ENCODE measurements at regions not wholly inside any gene's neighbourhood (a gene's known extent, or its start where the extent isn't known, plus 50 kb on each side); places are given as distances from the start of the nearest gene placed in this dataset.

GRCh38 chr2:147015591-147015990 lies 829.2 kb upstream of the ACVR2A start:
- TF ChIP-seq CTCF (IDR thresholded peaks at IDR 0.05; ENCODE audit: low read depth, low read length), result no peak
- Histone ChIP-seq H3K27me3 (ENCODE audit: insufficient read depth, low read depth, severe bottlenecking) (no peaks in the 10 kb centered on the region), H3K4me3 (ENCODE audit: low read depth, low read length) (no peak overlapping the region), H3K36me3 (no peaks in the 10 kb centered on the region), H3K9me3 (ENCODE audit: severe bottlenecking) (no peaks in the 10 kb centered on the region), H3K27ac (no peak overlapping the region)
- DNase-seq, result no peak

GRCh38 chr2:147013696-147014392 lies 831.0 kb upstream of the ACVR2A start:
- H3K9me3 ChIP-seq (ENCODE audit: severe bottlenecking), result no peaks in the 10 kb centered on the region
- TF ChIP-seq CTCF (IDR thresholded peaks at IDR 0.05; ENCODE audit: low read depth, low read length), result no peak

GRCh38 chr2:147008481-147008880 lies 836.3 kb upstream of the ACVR2A start:
- H3K9me3 ChIP-seq (ENCODE audit: severe bottlenecking), result no peaks in the 10 kb centered on the region
- no peak for DNase-seq
- TF ChIP-seq CTCF (IDR thresholded peaks at IDR 0.05; ENCODE audit: low read depth, low read length), result no peak
- no peak overlapping the region for H3K27ac ChIP-seq
- no peaks in the 10 kb centered on the region for H3K36me3 ChIP-seq
- H3K27me3 ChIP-seq (ENCODE audit: insufficient read depth, low read depth, severe bottlenecking), result no peaks in the 10 kb centered on the region
- no peak overlapping the region for H3K4me3 ChIP-seq (ENCODE audit: low read depth, low read length)

More at GRCh38 chr2:147013696-147014392, 831.0 kb upstream of the ACVR2A start:
- no peak for DNase-seq
- no peaks in the 10 kb centered on the region for H3K27me3 ChIP-seq (ENCODE audit: insufficient read depth, low read depth, severe bottlenecking)
- no peak overlapping the region for H3K4me3 ChIP-seq (ENCODE audit: low read depth, low read length)
- no peak overlapping the region for H3K27ac ChIP-seq
- no peaks in the 10 kb centered on the region for H3K36me3 ChIP-seq

GRCh38 chr2:147006736-147007141 lies 838.1 kb upstream of the ACVR2A start:
- no peak overlapping the region for H3K27ac ChIP-seq
- TF ChIP-seq CTCF (IDR thresholded peaks at IDR 0.05; ENCODE audit: low read depth, low read length), result no peak

GRCh38 chr2:147003081-147003480 lies 841.7 kb upstream of the ACVR2A start:
- Histone ChIP-seq H3K27me3 (ENCODE audit: insufficient read depth, low read depth, severe bottlenecking) (no peaks in the 10 kb centered on the region), H3K9me3 (ENCODE audit: severe bottlenecking) (no peaks in the 10 kb centered on the region), H3K36me3 (no peaks in the 10 kb centered on the region), H3K4me3 (ENCODE audit: low read depth, low read length) (no peak overlapping the region), H3K27ac (no peak overlapping the region)
- DNase-seq, result no peak
- no peak for TF ChIP-seq CTCF (IDR thresholded peaks at IDR 0.05; ENCODE audit: low read depth, low read length)

More at GRCh38 chr2:147006736-147007141, 838.1 kb upstream of the ACVR2A start:
- DNase-seq, result no peak
- H3K4me3 ChIP-seq (ENCODE audit: low read depth, low read length), result no peak overlapping the region
- no peaks in the 10 kb centered on the region for H3K36me3 ChIP-seq
- no peaks in the 10 kb centered on the region for H3K27me3 ChIP-seq (ENCODE audit: insufficient read depth, low read depth, severe bottlenecking)
- no peaks in the 10 kb centered on the region for H3K9me3 ChIP-seq (ENCODE audit: severe bottlenecking)

GRCh38 chr2:147002256-147002655 lies 842.6 kb upstream of the ACVR2A start:
- H3K9me3 ChIP-seq (ENCODE audit: severe bottlenecking), result no peaks in the 10 kb centered on the region
- no peak for DNase-seq
- no peak overlapping the region for H3K4me3 ChIP-seq (ENCODE audit: low read depth, low read length)
- TF ChIP-seq CTCF (IDR thresholded peaks at IDR 0.05; ENCODE audit: low read depth, low read length), result no peak
- H3K36me3 ChIP-seq, result no peaks in the 10 kb centered on the region
- H3K27me3 ChIP-seq (ENCODE audit: insufficient read depth, low read depth, severe bottlenecking), result no peaks in the 10 kb centered on the region
- no peak overlapping the region for H3K27ac ChIP-seq

Data from WERI-Rb-1 (cell line).